Neural cell (in vitro differentiated cells): ENCODE measurements at regions not wholly inside any gene's neighbourhood (a gene's known extent, or its start where the extent isn't known, plus 50 kb on each side); places are given as distances from the start of the nearest gene placed in this dataset.

Source experiments
- H2AFZ ChIP-seq: fragments of 200-600, 300-800 bp; sonication (generic), shearing (Covaris generic); 2 replicates; pipeline ENCODE4 v1.6.0; 2014; ENCODE audit warnings: low read depth, mild to moderate bottlenecking, antibody characterized with exemption, low read length, moderate library complexity
- H3F3A ChIP-seq: fragments of 200-600 bp; shearing (Covaris generic); 2 replicates; pipeline ENCODE4 v1.6.1; 2016; ENCODE audit warnings: mild to moderate bottlenecking, moderate library complexity, mixed read lengths, antibody characterized with exemption, low read length; ENCODE audit not compliant: insufficient read depth, poor library complexity, severe bottlenecking
- H3K27ac ChIP-seq: fragments of 200-600, 300-800 bp; sonication (generic), shearing (Covaris generic); 2 replicates; pipeline ENCODE4 v1.5.1; 2014; ENCODE audit warnings: mild to moderate bottlenecking, low read length, moderate library complexity
- H3K27me3 ChIP-seq: fragments of 300-800, 200-600 bp; sonication (generic), shearing (Covaris generic); 2 replicates; pipeline ENCODE4 v1.6.0; 2014; ENCODE audit warnings: mild to moderate bottlenecking, low read depth, low read length, moderate library complexity; ENCODE audit not compliant: insufficient read depth
- H3K36me3 ChIP-seq: fragments of 300-800, 200-600 bp; sonication (generic), shearing (Covaris generic); 2 replicates; pipeline ENCODE4 v1.5.1; 2014; ENCODE audit warnings: mild to moderate bottlenecking, antibody characterized with exemption, low read length, moderate library complexity; ENCODE audit not compliant: insufficient read depth
- H3K4me2 ChIP-seq: fragments of 300-800, 200-600 bp; sonication (generic), shearing (Covaris generic); 2 replicates; pipeline ENCODE4 v1.6.0; 2014; ENCODE audit warnings: mild to moderate bottlenecking, low read length
- H3K4me3 ChIP-seq: fragments of 300-800, 200-600 bp; sonication (generic), shearing (Covaris generic); 2 replicates; pipeline ENCODE4 v1.5.1; 2014; ENCODE audit warnings: mild to moderate bottlenecking, low read length, moderate library complexity
- H3K79me2 ChIP-seq: fragments of 200-600 bp; shearing (Covaris generic); replicated peaks from 2 replicates; pipeline ENCODE4 v1.6.0; 2014; ENCODE audit warnings: mild to moderate bottlenecking, low read length, moderate library complexity; ENCODE audit not compliant: insufficient read depth
- H3K9ac ChIP-seq: fragments of 300-800, 200-600 bp; sonication (generic), shearing (Covaris generic); 2 replicates; pipeline ENCODE4 v1.6.1; 2016; ENCODE audit warnings: mild to moderate bottlenecking, low read length, mixed read lengths
- H3K9me2 ChIP-seq: fragments of 200-600 bp; shearing (Covaris generic); 2 replicates; pipeline ENCODE4 v1.6.1; 2016; ENCODE audit warnings: mild to moderate bottlenecking, low read length, mixed read lengths; ENCODE audit not compliant: insufficient read depth
- H3K9me3 ChIP-seq: fragments of 200-600, 300-800 bp; sonication (generic), shearing (Covaris generic); 2 replicates; pipeline ENCODE4 v1.6.1; 2016; ENCODE audit warnings: mild to moderate bottlenecking, mixed run types, low read length, moderate library complexity, mixed read lengths
- H4K20me1 ChIP-seq: fragments of 200-600 bp; shearing (Covaris generic); 2 replicates; pipeline ENCODE4 v1.6.1; 2016; ENCODE audit warnings: mild to moderate bottlenecking, mixed run types; ENCODE audit not compliant: insufficient read depth
- EP300 ChIP-seq: fragments of 450-650 bp; conservative IDR thresholded peaks from 2 replicates; pipeline ENCODE4 v1.6.1; 2014; ENCODE audit warnings: antibody characterized with exemption, mild to moderate bottlenecking, moderate library complexity; ENCODE audit not compliant: poor library complexity, severe bottlenecking
- EZH2 ChIP-seq: fragments of 200-600, 300-800 bp; shearing (Covaris generic), sonication (generic); IDR thresholded peaks from 2 replicates; pipeline ENCODE4 v1.6.1; 2014; ENCODE audit warnings: antibody characterized with exemption, low read length, borderline replicate concordance, mild to moderate bottlenecking; ENCODE audit not compliant: insufficient read depth, poor library complexity, severe bottlenecking
- MXI1 ChIP-seq: fragments of 450-650 bp; conservative IDR thresholded peaks from 2 replicates; pipeline ENCODE4 v1.6.1; 2014; ENCODE audit warnings: antibody characterized with exemption, mild to moderate bottlenecking; ENCODE audit not compliant: poor library complexity, severe bottlenecking
- POLR2AphosphoS5 ChIP-seq: IDR thresholded peaks from 2 replicates; pipeline ENCODE4 v1.6.1; 2012
- RAD21 ChIP-seq: fragments of 450-650 bp; conservative IDR thresholded peaks from 2 replicates; pipeline ENCODE4 v1.6.1; 2014; ENCODE audit warnings: antibody characterized with exemption, mild to moderate bottlenecking, moderate library complexity
- SMC3 ChIP-seq: fragments of 450-650 bp; conservative IDR thresholded peaks from 2 replicates; pipeline ENCODE4 v1.6.1; 2014; ENCODE audit warnings: antibody characterized with exemption, mild to moderate bottlenecking, moderate library complexity; ENCODE audit not compliant: poor library complexity
- TAF1 ChIP-seq: IDR thresholded peaks from 2 replicates; pipeline ENCODE4 v1.6.1; 2012; ENCODE audit warnings: low read depth
- TF ChIP-seq, protein P1 (sequence below): fragments of 450-650 bp; IDR thresholded peaks from 2 replicates; pipeline ENCODE4 v1.5.1; 2014; ENCODE audit warnings: antibody characterized with exemption, mild to moderate bottlenecking, moderate library complexity; ENCODE audit not compliant: poor library complexity, severe bottlenecking
- TF ChIP-seq, protein P2 (sequence below): IDR thresholded peaks from 2 replicates; pipeline ENCODE4 v1.6.1; 2012; ENCODE audit warnings: borderline replicate concordance

DNA sequence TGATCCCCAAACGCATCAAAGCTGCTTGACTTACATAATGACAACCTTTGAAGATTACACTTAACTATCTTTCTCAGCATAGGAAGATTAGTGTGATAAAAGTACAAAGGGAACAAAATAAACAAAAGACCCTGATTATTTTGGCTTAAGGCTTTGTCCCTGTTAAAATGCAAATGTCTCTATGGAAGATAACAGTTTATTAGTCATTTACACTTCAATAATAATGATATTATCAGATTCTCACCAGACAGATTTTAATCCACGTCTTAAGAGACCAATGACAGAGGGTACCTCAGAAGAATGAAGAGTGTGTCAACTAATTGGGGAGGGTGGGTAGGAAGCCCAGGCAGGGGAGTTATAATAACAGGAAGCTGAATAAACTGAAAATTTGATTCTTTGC, 510.4 kb upstream of the PTBP2 start:
- Histone ChIP-seq H3K4me2 (no peak overlapping the region), H3F3A (no peaks in the 10 kb centered on the region), H3K9me2 (no peaks in the 10 kb centered on the region), H2AFZ (no peak overlapping the region), H3K27me3 (no peaks in the 10 kb centered on the region), H3K4me3 (no peak overlapping the region), H3K27ac (no peak overlapping the region), H3K36me3 (no peaks in the 10 kb centered on the region), H3K9ac (no peak overlapping the region), H3K9me3 (no peaks in the 10 kb centered on the region), H4K20me1 (no peaks in the 10 kb centered on the region), H3K79me2 (no peaks in the 10 kb centered on the region)
- TF ChIP-seq, protein P1, sequence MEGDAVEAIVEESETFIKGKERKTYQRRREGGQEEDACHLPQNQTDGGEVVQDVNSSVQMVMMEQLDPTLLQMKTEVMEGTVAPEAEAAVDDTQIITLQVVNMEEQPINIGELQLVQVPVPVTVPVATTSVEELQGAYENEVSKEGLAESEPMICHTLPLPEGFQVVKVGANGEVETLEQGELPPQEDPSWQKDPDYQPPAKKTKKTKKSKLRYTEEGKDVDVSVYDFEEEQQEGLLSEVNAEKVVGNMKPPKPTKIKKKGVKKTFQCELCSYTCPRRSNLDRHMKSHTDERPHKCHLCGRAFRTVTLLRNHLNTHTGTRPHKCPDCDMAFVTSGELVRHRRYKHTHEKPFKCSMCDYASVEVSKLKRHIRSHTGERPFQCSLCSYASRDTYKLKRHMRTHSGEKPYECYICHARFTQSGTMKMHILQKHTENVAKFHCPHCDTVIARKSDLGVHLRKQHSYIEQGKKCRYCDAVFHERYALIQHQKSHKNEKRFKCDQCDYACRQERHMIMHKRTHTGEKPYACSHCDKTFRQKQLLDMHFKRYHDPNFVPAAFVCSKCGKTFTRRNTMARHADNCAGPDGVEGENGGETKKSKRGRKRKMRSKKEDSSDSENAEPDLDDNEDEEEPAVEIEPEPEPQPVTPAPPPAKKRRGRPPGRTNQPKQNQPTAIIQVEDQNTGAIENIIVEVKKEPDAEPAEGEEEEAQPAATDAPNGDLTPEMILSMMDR = no peak
- TF ChIP-seq, protein P2, sequence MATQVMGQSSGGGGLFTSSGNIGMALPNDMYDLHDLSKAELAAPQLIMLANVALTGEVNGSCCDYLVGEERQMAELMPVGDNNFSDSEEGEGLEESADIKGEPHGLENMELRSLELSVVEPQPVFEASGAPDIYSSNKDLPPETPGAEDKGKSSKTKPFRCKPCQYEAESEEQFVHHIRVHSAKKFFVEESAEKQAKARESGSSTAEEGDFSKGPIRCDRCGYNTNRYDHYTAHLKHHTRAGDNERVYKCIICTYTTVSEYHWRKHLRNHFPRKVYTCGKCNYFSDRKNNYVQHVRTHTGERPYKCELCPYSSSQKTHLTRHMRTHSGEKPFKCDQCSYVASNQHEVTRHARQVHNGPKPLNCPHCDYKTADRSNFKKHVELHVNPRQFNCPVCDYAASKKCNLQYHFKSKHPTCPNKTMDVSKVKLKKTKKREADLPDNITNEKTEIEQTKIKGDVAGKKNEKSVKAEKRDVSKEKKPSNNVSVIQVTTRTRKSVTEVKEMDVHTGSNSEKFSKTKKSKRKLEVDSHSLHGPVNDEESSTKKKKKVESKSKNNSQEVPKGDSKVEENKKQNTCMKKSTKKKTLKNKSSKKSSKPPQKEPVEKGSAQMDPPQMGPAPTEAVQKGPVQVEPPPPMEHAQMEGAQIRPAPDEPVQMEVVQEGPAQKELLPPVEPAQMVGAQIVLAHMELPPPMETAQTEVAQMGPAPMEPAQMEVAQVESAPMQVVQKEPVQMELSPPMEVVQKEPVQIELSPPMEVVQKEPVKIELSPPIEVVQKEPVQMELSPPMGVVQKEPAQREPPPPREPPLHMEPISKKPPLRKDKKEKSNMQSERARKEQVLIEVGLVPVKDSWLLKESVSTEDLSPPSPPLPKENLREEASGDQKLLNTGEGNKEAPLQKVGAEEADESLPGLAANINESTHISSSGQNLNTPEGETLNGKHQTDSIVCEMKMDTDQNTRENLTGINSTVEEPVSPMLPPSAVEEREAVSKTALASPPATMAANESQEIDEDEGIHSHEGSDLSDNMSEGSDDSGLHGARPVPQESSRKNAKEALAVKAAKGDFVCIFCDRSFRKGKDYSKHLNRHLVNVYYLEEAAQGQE = no peak
- TF ChIP-seq MXI1 (no peak), POLR2AphosphoS5 (no peak), TAF1 (no peak), RAD21 (no peak), SMC3 (no peak)

DNA sequence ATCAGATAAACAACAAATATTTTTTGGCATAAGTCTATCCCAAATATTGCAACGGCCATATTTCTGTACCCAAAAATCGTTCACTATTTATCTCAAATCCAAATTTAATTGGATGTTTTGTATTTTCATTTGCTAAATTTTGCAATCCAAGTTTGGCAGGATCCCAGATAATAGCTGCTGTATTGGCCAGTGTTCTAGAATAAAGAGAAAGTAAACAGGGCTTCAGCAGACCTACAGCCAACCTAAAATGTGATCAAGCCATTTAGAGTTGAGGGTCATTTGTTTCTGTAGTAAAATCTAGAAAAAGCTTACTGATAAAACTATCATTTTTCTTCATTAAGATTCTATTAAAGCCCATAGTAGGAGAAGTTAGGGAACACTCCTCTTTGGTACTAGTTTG, 506.6 kb upstream of the PTBP2 start:
- no peaks in the 10 kb centered on the region for H3K36me3 ChIP-seq
- no peaks in the 10 kb centered on the region for H3K79me2 ChIP-seq
- H3K9me2 ChIP-seq = no peaks in the 10 kb centered on the region
- no peaks in the 10 kb centered on the region for H4K20me1 ChIP-seq
- H3K27ac ChIP-seq = no peak overlapping the region
- no peaks in the 10 kb centered on the region for H3K27me3 ChIP-seq
- no peak for TF ChIP-seq POLR2AphosphoS5
- TF ChIP-seq, protein P2 = no peak
- no peak for TF ChIP-seq EP300
- TF ChIP-seq RAD21 = no peak
- TF ChIP-seq, protein P1 = no peak
- TF ChIP-seq SMC3 = no peak
- TF ChIP-seq EZH2 = no peak
- no peak for TF ChIP-seq TAF1
- TF ChIP-seq MXI1 = no peak
- H2AFZ ChIP-seq = no peak overlapping the region
- no peaks in the 10 kb centered on the region for H3F3A ChIP-seq
- no peaks in the 10 kb centered on the region for H3K9me3 ChIP-seq
- H3K4me2 ChIP-seq = no peak overlapping the region
- H3K4me3 ChIP-seq = no peak overlapping the region
- no peak overlapping the region for H3K9ac ChIP-seq
